Breast epithelium (tissue), 4 donors: ENCODE measurements at regions not wholly inside any gene's neighbourhood (a gene's known extent, or its start where the extent isn't known, plus 50 kb on each side); places are given as distances from the start of the nearest gene placed in this dataset.

Experiments used
- DNase-seq, 2 donors: peaks; one replicate each; pipeline ENCODE4 v3.0.0-alpha.2; 2019; ENCODE audit warnings: low spot score in 2 of 2
- H3K27ac ChIP-seq, 2 donors: fragments of 200-600 bp; sonication (generic) in 1 of 2; one replicate each; pipeline ENCODE4 v1.5.1; 2016 to 2019; ENCODE audit warnings: mild to moderate bottlenecking in 1 of 2
- H3K27me3 ChIP-seq, 2 donors: fragments of 200-600 bp; sonication (generic) in 1 of 2; one replicate each; pipeline versions ENCODE4 v1.5.1 to v1.6.0; 2017 to 2019; ENCODE audit warnings: control low read depth in 1 of 2, mild to moderate bottlenecking in 1 of 2
- H3K36me3 ChIP-seq: fragments of 200-600 bp; one replicate; pipeline ENCODE4 v1.5.1; 2019
- H3K4me1 ChIP-seq, 2 donors: fragments of 200-600 bp; sonication (generic); one replicate each; pipeline ENCODE4 v1.5.1; 2016 to 2019; ENCODE audit warnings: control low read depth in 1 of 2
- H3K4me3 ChIP-seq, 3 donors: fragments of 200-600 bp; sonication (generic); 1 replicate in 2 of 3; 2 replicates in 1 of 3; pipeline ENCODE4 v1.5.1; 2016 to 2019; ENCODE audit warnings: mild to moderate bottlenecking in 3 of 3, moderate library complexity in 2 of 3
- H3K9me3 ChIP-seq, 2 donors: fragments of 200-600 bp; sonication (generic) in 1 of 2; one replicate each; pipeline ENCODE4 v1.5.1; 2016 to 2019; ENCODE audit warnings: control low read depth in 1 of 2
- CTCF ChIP-seq, 3 donors: fragments of 450-650 bp; IDR thresholded peaks; one replicate each; pipeline ENCODE4 v1.5.1; 2016 to 2017; ENCODE audit warnings: antibody characterized with exemption in 3 of 3, mild to moderate bottlenecking in 3 of 3, moderate library complexity in 3 of 3
- POLR2A ChIP-seq: fragments of 450-650 bp; IDR thresholded peaks from one replicate; pipeline ENCODE4 v1.6.1; 2016; ENCODE audit warnings: antibody characterized with exemption, mild to moderate bottlenecking, moderate library complexity
- POLR2AphosphoS5 ChIP-seq, 3 donors: sonication (generic); formaldehyde crosslinking; IDR thresholded peaks; one replicate each; pipeline ENCODE4 v1.6.1; 2017; ENCODE audit warnings: antibody characterized with exemption in 3 of 3
- intact Hi-C: fragments of 100-400 bp; cut with DNase I; formaldehyde crosslinking; loops from one replicate; pipeline ENCODE4 v1.15.1; 2023; ENCODE audit warnings: low total_unique reads

GRCh38 chr7:108802650-108803049 lies 233.0 kb downstream of the DNAJB9 start:
- intact Hi-C loops = no loop called here
- Histone ChIP-seq H3K27ac (no peak overlapping the region), H3K4me3 (no peak overlapping the region), H3K9me3 (no peaks in the 10 kb centered on the region), H3K36me3 (no peaks in the 10 kb centered on the region), H3K27me3 (no peaks in the 10 kb centered on the region), H3K4me1 (no peaks in the 10 kb centered on the region)
- TF ChIP-seq CTCF (IDR thresholded peaks at IDR 0.05) = no peak
- no peak for TF ChIP-seq POLR2A
- TF ChIP-seq POLR2AphosphoS5 (IDR thresholded peaks at IDR 0.05) = no peak
- no peak for DNase-seq

DNA sequence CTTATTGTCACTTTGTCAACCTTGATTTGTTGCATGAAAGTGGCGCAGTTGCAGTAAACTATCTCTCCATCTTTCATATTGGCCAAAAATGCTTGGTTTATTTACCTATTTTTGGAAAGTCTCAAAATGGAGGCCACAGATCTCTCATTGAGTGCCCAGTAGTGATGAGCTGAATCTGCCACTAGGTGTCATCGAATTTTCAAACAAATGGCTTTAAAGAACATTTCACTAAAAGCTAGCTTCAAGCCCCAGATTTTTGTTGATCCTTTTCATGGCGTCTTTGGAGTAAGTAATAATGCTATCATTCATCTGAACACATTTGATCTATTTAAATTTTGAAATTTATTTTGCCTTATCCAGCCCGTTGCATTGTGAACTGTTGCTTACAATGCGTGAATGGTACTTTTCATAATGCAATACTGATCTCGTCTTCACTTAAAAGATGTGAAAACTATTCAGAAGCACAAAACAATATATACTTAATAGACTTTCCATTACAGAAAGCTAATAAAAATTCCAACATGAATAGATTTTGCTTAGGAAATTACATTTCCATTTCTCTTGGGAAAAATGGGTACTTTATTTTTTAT lies 236.2 kb downstream of the DNAJB9 start:
- intact Hi-C loops = no loop called here
- no peak overlapping the region for H3K27ac ChIP-seq
- no peak for DNase-seq
- H3K36me3 ChIP-seq = no peaks in the 10 kb centered on the region
- no peaks in the 10 kb centered on the region for H3K4me1 ChIP-seq
- no peaks in the 10 kb centered on the region for H3K27me3 ChIP-seq
- TF ChIP-seq POLR2A (no peak), CTCF (IDR thresholded peaks at IDR 0.05) (peak in 1 of 3 donors; percentile 26), POLR2AphosphoS5 (IDR thresholded peaks at IDR 0.05) (no peak)
- no peaks in the 10 kb centered on the region for H3K9me3 ChIP-seq
- H3K4me3 ChIP-seq = no peak overlapping the region

DNA sequence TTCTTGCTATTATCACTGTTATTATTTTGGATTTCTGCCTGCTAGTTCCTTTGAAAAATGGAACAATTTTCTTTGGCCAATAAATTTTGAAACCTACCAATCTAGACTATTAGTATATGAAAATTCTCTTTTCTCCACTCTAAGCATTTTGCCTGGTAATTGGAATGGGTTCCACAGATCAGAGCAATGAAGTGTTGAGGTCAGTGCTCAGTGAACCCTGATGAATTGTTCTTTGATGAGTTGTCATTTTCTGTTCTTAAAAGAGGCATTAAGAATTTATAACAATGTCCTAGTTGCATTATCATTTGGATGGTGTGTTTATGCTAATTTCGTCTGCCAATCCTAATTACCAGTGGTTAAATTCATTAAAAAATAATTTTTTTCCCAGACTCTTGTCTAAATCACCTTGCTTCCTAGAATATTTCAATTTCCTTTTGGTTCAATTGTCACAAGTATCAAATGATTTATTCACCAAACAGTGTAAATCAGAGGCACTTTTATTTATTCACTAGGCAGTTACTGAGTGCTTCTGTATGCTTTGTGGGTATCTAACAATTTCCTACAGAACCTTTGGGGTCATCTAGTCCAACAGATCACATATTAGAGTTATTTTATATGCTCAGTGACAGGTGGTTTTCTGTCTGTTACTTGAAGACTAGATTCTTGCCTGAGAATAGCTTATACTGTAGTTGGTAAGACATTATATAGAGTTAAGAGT lies 239.0 kb downstream of the DNAJB9 start:
- intact Hi-C loops = no loop called here
- H3K27me3 ChIP-seq = no peaks in the 10 kb centered on the region
- TF ChIP-seq POLR2AphosphoS5 (IDR thresholded peaks at IDR 0.05) (no peak), CTCF (IDR thresholded peaks at IDR 0.05) (no peak), POLR2A (no peak)
- H3K4me3 ChIP-seq = no peak overlapping the region
- H3K4me1 ChIP-seq = no peaks in the 10 kb centered on the region
- H3K36me3 ChIP-seq = no peaks in the 10 kb centered on the region
- H3K9me3 ChIP-seq = no peaks in the 10 kb centered on the region
- no peak overlapping the region for H3K27ac ChIP-seq
- DNase-seq = no peak

- Histone ChIP-seq H3K27me3 (no peaks in the 10 kb centered on the region), H3K4me3 (no peak overlapping the region), H3K27ac (no peak overlapping the region), H3K36me3 (no peaks in the 10 kb centered on the region), H3K4me1 (no peaks in the 10 kb centered on the region), H3K9me3 (no peaks in the 10 kb centered on the region)
- intact Hi-C loops = no loop called here
- TF ChIP-seq CTCF (IDR thresholded peaks at IDR 0.05) (no peak), POLR2A (no peak), POLR2AphosphoS5 (IDR thresholded peaks at IDR 0.05) (no peak)
- no peak for DNase-seq
These were observed 239.7 kb downstream of the DNAJB9 start for GRCh38 chr7:108809356-108809755.

DNA sequence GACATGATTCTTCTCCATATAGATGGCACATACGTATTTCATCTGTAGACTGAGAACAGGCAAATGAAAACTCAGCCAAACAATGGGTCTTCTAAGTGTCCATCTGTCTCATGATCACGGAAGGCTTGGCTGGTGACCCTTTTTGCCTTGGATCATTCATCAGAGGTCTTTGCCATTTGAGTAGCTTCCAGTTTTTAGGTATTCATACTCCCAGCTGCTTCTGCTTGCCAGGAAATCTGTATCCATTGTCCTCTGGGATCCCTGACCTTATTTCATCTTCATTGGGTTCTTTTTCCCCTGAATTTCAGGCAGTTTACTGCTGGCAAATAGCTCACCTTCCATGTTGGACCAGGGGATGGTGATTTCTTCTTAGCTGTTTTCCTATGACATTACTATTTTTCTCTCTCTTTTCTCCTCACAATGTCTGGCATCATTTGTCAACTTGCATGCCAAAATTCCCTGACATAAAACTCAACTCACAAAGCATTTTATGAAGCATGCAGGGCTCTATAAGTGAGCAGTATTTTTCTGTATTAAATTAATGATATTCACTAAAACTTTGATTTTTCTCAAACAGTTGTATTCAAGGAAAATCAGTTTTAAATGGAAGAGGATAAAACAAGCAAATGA lies 241.2 kb downstream of the DNAJB9 start:
- intact Hi-C loops = no loop called here
- no peak for DNase-seq
- Histone ChIP-seq H3K9me3 (no peaks in the 10 kb centered on the region), H3K4me1 (no peaks in the 10 kb centered on the region), H3K36me3 (no peaks in the 10 kb centered on the region), H3K4me3 (no peak overlapping the region), H3K27ac (no peak overlapping the region), H3K27me3 (no peaks in the 10 kb centered on the region)
- TF ChIP-seq CTCF (IDR thresholded peaks at IDR 0.05) (no peak), POLR2AphosphoS5 (IDR thresholded peaks at IDR 0.05) (no peak), POLR2A (no peak)
